H9 (cell line): ENCODE measurements at regions not wholly inside any gene's neighbourhood (a gene's known extent, or its start where the extent isn't known, plus 50 kb on each side); places are given as distances from the start of the nearest gene placed in this dataset.

Experiments
- DNase-seq: peaks from one replicate; pipeline ENCODE4 v3.0.0-alpha.2; 2017
- H2AFZ ChIP-seq: one replicate; pipeline ENCODE4 v1.6.1; 2013; ENCODE audit warnings: mild to moderate bottlenecking, low read length, control low read depth, moderate library complexity
- H2AK5ac ChIP-seq: 2 replicates; pipeline ENCODE4 v1.6.1; 2013; ENCODE audit warnings: low read length, control low read depth, mixed read lengths; ENCODE audit not compliant: insufficient read length
- H2BK120ac ChIP-seq: one replicate; pipeline ENCODE4 v1.6.1; 2013; ENCODE audit warnings: low read depth, mild to moderate bottlenecking, low read length, control low read depth, inconsistent platforms; ENCODE audit not compliant: poor library complexity, severe bottlenecking
- H2BK12ac ChIP-seq: 2 replicates; pipeline ENCODE4 v1.6.1; 2013; ENCODE audit warnings: low read length, control low read depth, mixed read lengths, low read depth; ENCODE audit not compliant: insufficient read length
- H2BK15ac ChIP-seq: 2 replicates; pipeline ENCODE4 v1.6.1; 2013; ENCODE audit warnings: low read depth, low read length, control low read depth
- H2BK20ac ChIP-seq: one replicate; pipeline ENCODE4 v1.6.1; 2013; ENCODE audit warnings: low read depth, mild to moderate bottlenecking, low read length, control low read depth, inconsistent platforms; ENCODE audit not compliant: poor library complexity, severe bottlenecking
- H2BK5ac ChIP-seq: 2 replicates; pipeline ENCODE4 v1.6.1; 2013; ENCODE audit warnings: low read length, control low read depth, mixed read lengths; ENCODE audit not compliant: insufficient read length
- H3K14ac ChIP-seq: 2 replicates; pipeline ENCODE4 v1.6.1; 2013; ENCODE audit warnings: low read length, control low read depth; ENCODE audit not compliant: insufficient read depth
- H3K18ac ChIP-seq: 2 replicates; pipeline ENCODE4 v1.6.1; 2013; ENCODE audit warnings: low read depth, mild to moderate bottlenecking, mixed read lengths, low read length, control low read depth; ENCODE audit not compliant: insufficient read length
- H3K23ac ChIP-seq: 2 replicates; pipeline ENCODE4 v1.6.1; 2013; ENCODE audit warnings: low read length, control low read depth, mixed read lengths, low read depth; ENCODE audit not compliant: insufficient read length
- H3K23me2 ChIP-seq: 2 replicates; pipeline ENCODE4 v1.6.1; 2013; ENCODE audit warnings: low read depth, mild to moderate bottlenecking, mixed read lengths, low read length, control low read depth; ENCODE audit not compliant: insufficient read length, poor library complexity, severe bottlenecking
- H3K27ac ChIP-seq: 2 replicates; pipeline ENCODE4 v1.5.1; 2013; ENCODE audit warnings: low read length, control low read depth, mixed read lengths, low read depth; ENCODE audit not compliant: insufficient read length
- H3K27me3 ChIP-seq: 2 replicates; pipeline ENCODE4 v1.6.1; 2013; ENCODE audit warnings: low read length, control low read depth, inconsistent platforms; ENCODE audit not compliant: insufficient read depth
- H3K4ac ChIP-seq: 2 replicates; pipeline ENCODE4 v1.6.1; 2013; ENCODE audit warnings: low read depth, mild to moderate bottlenecking, control low read depth, inconsistent platforms, low read length, moderate library complexity
- H3K4me1 ChIP-seq: 2 replicates; pipeline ENCODE4 v1.6.1; 2013; ENCODE audit warnings: low read length, control low read depth, inconsistent platforms; ENCODE audit not compliant: insufficient read depth
- H3K4me2 ChIP-seq: 2 replicates; pipeline ENCODE4 v1.6.1; 2013; ENCODE audit warnings: low read length, control low read depth, mixed read lengths; ENCODE audit not compliant: insufficient read length, insufficient read depth
- H3K56ac ChIP-seq: 2 replicates; pipeline ENCODE4 v1.6.1; 2013; ENCODE audit warnings: low read depth, mild to moderate bottlenecking, mixed read lengths, low read length, control low read depth; ENCODE audit not compliant: insufficient read length
- H3K79me1 ChIP-seq: 2 replicates; pipeline ENCODE4 v1.6.1; 2013; ENCODE audit warnings: low read depth, mild to moderate bottlenecking, moderate library complexity, low read length, control low read depth, inconsistent platforms; ENCODE audit not compliant: insufficient read depth, poor library complexity, severe bottlenecking
- H3K79me2 ChIP-seq: 2 replicates; pipeline ENCODE4 v1.6.1; 2013; ENCODE audit warnings: low read length, control low read depth, inconsistent platforms; ENCODE audit not compliant: insufficient read depth
- H3K9ac ChIP-seq: 2 replicates; pipeline ENCODE4 v1.6.1; 2013; ENCODE audit warnings: low read length, control low read depth, mixed read lengths; ENCODE audit not compliant: insufficient read length; ENCODE audit errors: extremely low read depth
- H3K9me3 ChIP-seq: one replicate; pipeline ENCODE4 v1.6.1; 2013; ENCODE audit warnings: low read depth, low read length, inconsistent platforms; ENCODE audit not compliant: control insufficient read depth
- H3T11ph ChIP-seq: one replicate; pipeline ENCODE4 v1.6.1; 2013; ENCODE audit warnings: mild to moderate bottlenecking, low read length, control low read depth, inconsistent platforms
- H4K20me1 ChIP-seq: one replicate; pipeline ENCODE4 v1.6.1; 2013; ENCODE audit not compliant: control insufficient read depth, insufficient read length, insufficient read depth
- H4K5ac ChIP-seq: 2 replicates; pipeline ENCODE4 v1.6.1; 2013; ENCODE audit warnings: low read depth, mild to moderate bottlenecking, mixed read lengths, low read length, control low read depth; ENCODE audit not compliant: insufficient read length
- H4K8ac ChIP-seq: replicated peaks from 2 replicates; pipeline ENCODE4 v1.6.1; 2013; ENCODE audit warnings: low read length, control low read depth, mixed read lengths, low read depth; ENCODE audit not compliant: insufficient read length
- H4K91ac ChIP-seq: 2 replicates; pipeline ENCODE4 v1.6.1; 2013; ENCODE audit warnings: low read depth, mild to moderate bottlenecking, moderate library complexity, mixed read lengths, low read length, control low read depth; ENCODE audit not compliant: insufficient read length
- H3K27ac Mint-ChIP-seq, 3 experiments: 2 replicates in 2 of 3; 3 replicates in 1 of 3; pipeline ENCODE4 v1.8.0; 2020 to 2021; ENCODE audit warnings: mixed read lengths in 3 of 3, mild to moderate bottlenecking in 1 of 3, moderate library complexity in 1 of 3
- H3K27me3 Mint-ChIP-seq: 2 replicates; pipeline ENCODE4 v1.8.0; 2021; ENCODE audit warnings: low read depth, mild to moderate bottlenecking, moderate library complexity, mixed read lengths
- H3K36me3 Mint-ChIP-seq, 3 experiments: 2 replicates in 2 of 3; 3 replicates in 1 of 3; pipeline ENCODE4 v1.8.0; 2020 to 2021; ENCODE audit warnings: low read depth in 3 of 3, mixed read lengths in 3 of 3; ENCODE audit not compliant: insufficient read depth in 1 of 3
- H3K4me1 Mint-ChIP-seq, 2 experiments: 2 replicates each; pipeline ENCODE4 v1.8.0; 2020; ENCODE audit warnings: mixed read lengths in 2 of 2
- H3K4me3 Mint-ChIP-seq, 2 experiments: 2 replicates in 1 of 2; 3 replicates in 1 of 2; pipeline ENCODE4 v1.8.0; 2020 to 2021; ENCODE audit warnings: mild to moderate bottlenecking in 2 of 2, mixed read lengths in 2 of 2, moderate library complexity in 1 of 2
- H3K9me3 Mint-ChIP-seq, 2 experiments: 2 replicates in 1 of 2; 3 replicates in 1 of 2; pipeline ENCODE4 v1.8.0; 2020; ENCODE audit warnings: mild to moderate bottlenecking in 2 of 2, mixed read lengths in 2 of 2, moderate library complexity in 1 of 2
- CTCF ChIP-seq: fragments of 200-600 bp; sonication (generic); conservative IDR thresholded peaks from 3 replicates; pipeline ENCODE4 v1.8.0; 2021; ENCODE audit warnings: antibody characterized with exemption, mild to moderate bottlenecking
- WGBS: extraction: QIAGEN DNeasy Blood & Tissue Kit; methylation state at CpG from one replicate; pipeline ENCODE4 v1.1.7; 2013; ENCODE audit warnings: missing lambda C conversion rate, low lambda C conversion rate, mixed read lengths; ENCODE audit not compliant: insufficient read length; ENCODE audit errors: extremely low coverage; 5-methylcytosine and 5-hydroxymethylcytosine counted together

- no peaks in the 10 kb centered on the region for H3K27me3 ChIP-seq
- H2BK20ac ChIP-seq = no peak overlapping the region
- Mint-ChIP-seq H3K4me3 (no peak overlapping the region), H3K4me1 (peaks cover 31 to 37% of the 10 kb centered on the region in 2 experiments), H3K27ac (peak overlapping the region in 2 of 3 experiments; percentile 55 to 70; a peak in 2 of 7 replicates), H3K36me3 (no peaks in the 10 kb centered on the region), H3K27me3 (peaks cover 2% of the 10 kb centered on the region), H3K9me3 (peaks cover 3 to 5% of the 10 kb centered on the region in 2 experiments; a peak in 3 of 5 replicates)
- H2BK12ac ChIP-seq = no peak overlapping the region
- peaks cover 5% of the 10 kb centered on the region; the same call in 1 of the 2 replicates for H3K4me1 ChIP-seq
- no peak overlapping the region for H4K5ac ChIP-seq
- no peak overlapping the region for H3K23ac ChIP-seq
- H3K14ac ChIP-seq = peak overlapping the region; percentile 50; the same call in 1 of the 2 replicates
- no peak overlapping the region for H3K9ac ChIP-seq
- no peak overlapping the region for H3K18ac ChIP-seq
- H2BK5ac ChIP-seq = no peak overlapping the region
- no peaks in the 10 kb centered on the region for H4K20me1 ChIP-seq
- H2AFZ ChIP-seq = no peak overlapping the region
- WGBS = no CpG with 5 or more reads among the region's 7 CpGs
- no peak overlapping the region for H3K56ac ChIP-seq
- H2BK15ac ChIP-seq = no peak overlapping the region
- DNase-seq = no peak
- no peak overlapping the region for H3K4ac ChIP-seq
- H3T11ph ChIP-seq = no peak overlapping the region
- H2BK120ac ChIP-seq = no peak overlapping the region
- H3K79me2 ChIP-seq = no peaks in the 10 kb centered on the region; the same call in 1 of the 2 replicates
- no peaks in the 10 kb centered on the region for H3K79me1 ChIP-seq
- H4K8ac ChIP-seq = no peak overlapping the region
- H3K27ac ChIP-seq = no peak overlapping the region
- H3K4me2 ChIP-seq = no peak overlapping the region
- H2AK5ac ChIP-seq = no peak overlapping the region
- no peaks in the 10 kb centered on the region for H3K23me2 ChIP-seq
- TF ChIP-seq CTCF = no peak
- no peaks in the 10 kb centered on the region for H3K9me3 ChIP-seq
- H4K91ac ChIP-seq = no peak overlapping the region
Measured at GRCh38 chr7:131655866-131656265, 99.4 kb upstream of the PODXL start.
